SK-N-SH (cell line): ENCODE measurements at regions not wholly inside any gene's neighbourhood (a gene's known extent, or its start where the extent isn't known, plus 50 kb on each side); places are given as distances from the start of the nearest gene placed in this dataset.
"Not testable (repeated sequence)": the region's sequence is repeated elsewhere in the genome, so short reads cannot be mapped to it uniquely, and the experiment has no call there.

Experiments
- CTCF ChIA-PET: fragments of 300-600, 350-600 bp; formaldehyde crosslinking; extraction: SDS; loops from one replicate; lab custom pipeline; 2021; lab: Yijun Ruan, JAX
- POLR2A ChIA-PET: fragments of 350-600 bp; sonication (Branson Sonifier 250); formaldehyde crosslinking; extraction: SDS; loops from one replicate; lab custom pipeline; 2020; ENCODE audit warnings: antibody characterized with exemption, inconsistent platforms; lab: Yijun Ruan, JAX
- DNase-seq: peaks from one replicate; pipeline ENCODE4 v3.0.0; 2012
- H2AFZ ChIP-seq: fragments of 200-600 bp; sonication (generic); 2 replicates; pipeline ENCODE4 v1.8.1; 2016; ENCODE audit warnings: antibody characterized with exemption, mild to moderate bottlenecking, low read depth
- H3F3A ChIP-seq: fragments of 200-600 bp; sonication (generic); replicated peaks from 2 replicates; pipeline ENCODE3; 2016; ENCODE audit warnings: antibody characterized with exemption, mild to moderate bottlenecking; ENCODE audit not compliant: insufficient read depth
- H3K27ac ChIP-seq, 2 experiments: fragments of 200-500 bp in 1 of 2; fragments of 200-600 bp in 1 of 2; sonication (Bioruptor generic) in 1 of 2; sonication (generic), shearing (Covaris generic) in 1 of 2; 2 replicates each; pipeline versions ENCODE4 v1.5.1 to v1.6.1; 2014 to 2016; ENCODE audit warnings: low read depth in 2 of 2, inconsistent platforms in 1 of 2, low read length in 1 of 2, mild to moderate bottlenecking in 1 of 2, mixed read lengths in 1 of 2
- H3K27me3 ChIP-seq: fragments of 200-600 bp; sonication (generic), shearing (Covaris generic); 2 replicates; pipeline ENCODE4 v1.6.1; 2016; ENCODE audit warnings: mixed run types; ENCODE audit not compliant: insufficient read depth
- H3K36me3 ChIP-seq, 2 experiments: fragments of 200-500 bp in 1 of 2; fragments of 200-600 bp in 1 of 2; sonication (Bioruptor generic) in 1 of 2; sonication (generic) in 1 of 2; replicated peaks in 1 of 2; 2 replicates each; pipeline versions ENCODE3 to v1.5.1; 2014 to 2016; ENCODE audit warnings: low read length in 1 of 2, mild to moderate bottlenecking in 1 of 2; ENCODE audit not compliant: insufficient read depth in 2 of 2, control insufficient read depth in 1 of 2
- H3K4me1 ChIP-seq, 2 experiments: fragments of 200-500 bp in 1 of 2; fragments of 200-600 bp in 1 of 2; sonication (Bioruptor generic) in 1 of 2; sonication (generic), shearing (Covaris generic) in 1 of 2; 2 replicates each; pipeline versions ENCODE4 v1.5.1 to v1.6.1; 2014 to 2016; ENCODE audit warnings: low read depth in 1 of 2, low read length in 1 of 2, mixed run types in 1 of 2; ENCODE audit not compliant: insufficient read depth in 2 of 2, control insufficient read depth in 1 of 2
- H3K4me2 ChIP-seq: fragments of 200-600 bp; sonication (generic), shearing (Covaris generic); 2 replicates; pipeline ENCODE4 v1.6.1; 2017; ENCODE audit warnings: mixed run types
- H3K4me3 ChIP-seq, 2 experiments: fragments of 200-500 bp in 1 of 2; fragments of 200-600 bp in 1 of 2; sonication (Bioruptor generic) in 1 of 2; sonication (generic), shearing (Covaris generic) in 1 of 2; 2 replicates each; pipeline versions ENCODE4 v1.5.1 to v1.8.1; 2014 to 2016; ENCODE audit warnings: low read depth in 2 of 2, inconsistent platforms in 1 of 2, low read length in 1 of 2, mild to moderate bottlenecking in 1 of 2, mixed read lengths in 1 of 2, moderate library complexity in 1 of 2
- H3K79me2 ChIP-seq: fragments of 200-600 bp; sonication (generic); 2 replicates; pipeline ENCODE4 v1.8.1; 2017; ENCODE audit warnings: mild to moderate bottlenecking; ENCODE audit not compliant: insufficient read depth
- H3K9ac ChIP-seq: fragments of 200-600 bp; sonication (generic); 2 replicates; pipeline ENCODE4 v1.6.1; 2017; ENCODE audit warnings: mixed run types
- H3K9me2 ChIP-seq: fragments of 200-600 bp; sonication (generic); 2 replicates; pipeline ENCODE4 v1.6.1; 2017; ENCODE audit warnings: mixed run types
- H3K9me3 ChIP-seq: fragments of 200-600 bp; sonication (generic); 2 replicates; pipeline ENCODE4 v1.6.1; 2017; ENCODE audit warnings: mixed run types, mild to moderate bottlenecking, moderate library complexity
- H4K20me1 ChIP-seq: fragments of 200-600 bp; sonication (generic); 2 replicates; pipeline ENCODE4 v1.6.1; 2017; ENCODE audit warnings: mild to moderate bottlenecking, mixed run types; ENCODE audit not compliant: insufficient read depth
- CTCF ChIP-seq: fragments of 200-600 bp; sonication (generic); IDR thresholded peaks from 2 replicates; pipeline ENCODE4 v1.6.1; 2017; ENCODE audit warnings: antibody characterized with exemption, mild to moderate bottlenecking, moderate library complexity
- EZH2phosphoT487 ChIP-seq: fragments of 200-600 bp; sonication (generic); IDR thresholded peaks from 2 replicates; pipeline ENCODE4 v1.6.1; 2017; ENCODE audit warnings: low read depth, mixed run types, mild to moderate bottlenecking, antibody characterized with exemption, moderate library complexity, borderline replicate concordance
- FOSL2 ChIP-seq: IDR thresholded peaks from 2 replicates; pipeline ENCODE4 v1.4.0; 2012; ENCODE audit warnings: low read depth, mild to moderate bottlenecking, moderate library complexity, borderline replicate concordance
- FOXJ3 ChIP-seq: sonication (generic); formaldehyde crosslinking; IDR thresholded peaks from 2 replicates; pipeline ENCODE4 v1.5.1; 2020; ENCODE audit warnings: mild to moderate bottlenecking, missing genetic modification reagents
- IRF3 ChIP-seq: fragments of 150-350 bp; IDR thresholded peaks from 2 replicates; pipeline ENCODE4 v1.6.1; 2016; ENCODE audit warnings: mild to moderate bottlenecking, low read depth, low read length
- SMC3 ChIP-seq: IDR thresholded peaks from 2 replicates; pipeline ENCODE4 v1.6.1; 2012; ENCODE audit warnings: low read depth, low read length, improper control_type of control experiment
- YY1 ChIP-seq: IDR thresholded peaks from 2 replicates; pipeline ENCODE4 v1.4.0; 2012; ENCODE audit warnings: low read depth, mild to moderate bottlenecking
- WGBS: methylation state at CpG from one replicate; pipeline ENCODE4 v1.1.6; 2017; ENCODE audit warnings: low lambda C conversion rate; 5-methylcytosine and 5-hydroxymethylcytosine counted together
- TF ChIP-seq, protein P1 (sequence below): IDR thresholded peaks from 2 replicates; pipeline ENCODE4 v1.4.0; 2012; ENCODE audit warnings: low read depth

DNA sequence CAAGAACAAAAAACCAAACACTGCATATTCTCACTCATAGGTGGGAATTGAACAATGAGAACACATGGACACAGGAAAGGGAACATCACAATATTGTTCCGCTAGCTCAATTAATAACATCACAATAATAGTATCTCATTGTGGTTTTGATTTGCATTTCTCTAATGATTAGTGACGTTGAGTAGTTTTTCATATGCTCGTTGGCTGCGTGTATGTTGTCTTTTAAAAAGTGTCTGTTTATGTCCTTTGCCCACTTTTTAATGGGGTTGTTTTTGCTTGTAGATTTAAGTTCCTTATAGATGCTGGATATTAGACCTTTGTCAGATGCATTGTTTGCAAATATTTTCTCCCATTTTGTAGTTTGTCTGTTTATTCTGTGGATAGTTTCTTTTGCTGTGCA lies 312.9 kb downstream of the DOK5 start:
- H3K9me3 ChIP-seq, H2AFZ ChIP-seq, H4K20me1 ChIP-seq, H3K4me1 ChIP-seq, CTCF ChIA-PET, H3K79me2 ChIP-seq, H3K27me3 ChIP-seq, H3K4me2 ChIP-seq, H3F3A ChIP-seq, H3K9ac ChIP-seq, POLR2A ChIA-PET, H3K27ac ChIP-seq, H3K9me2 ChIP-seq, DNase-seq, H3K36me3 ChIP-seq, H3K4me3 ChIP-seq: not testable (repeated sequence)
- WGBS = 51% methylated on average over 4 of the region's 4 CpGs

DNA sequence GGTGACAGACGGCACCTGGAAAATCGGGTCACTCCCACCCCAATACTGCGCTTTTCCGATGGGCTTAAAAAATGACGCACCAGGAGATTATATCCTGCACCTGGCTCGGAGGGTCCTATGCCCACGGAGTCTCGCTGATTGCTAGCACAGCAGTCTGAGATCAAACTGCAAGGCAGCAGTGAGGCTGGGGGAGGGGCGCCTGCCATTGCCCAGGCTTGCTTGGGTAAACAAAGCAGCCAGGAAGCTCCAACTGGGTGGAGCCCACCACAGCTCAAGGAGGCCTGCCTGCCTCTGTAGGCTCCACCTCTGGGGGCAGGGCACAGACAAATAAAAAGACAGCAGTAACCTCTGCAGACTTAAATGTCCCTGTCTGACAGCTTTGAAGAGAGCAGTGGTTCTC lies 307.4 kb downstream of the DOK5 start:
- H3K27me3 ChIP-seq, H3K27ac ChIP-seq, H3K9ac ChIP-seq, H3K9me3 ChIP-seq, DNase-seq, H3K4me2 ChIP-seq, POLR2A ChIA-PET, H3K4me3 ChIP-seq, H3K9me2 ChIP-seq, CTCF ChIA-PET, H4K20me1 ChIP-seq, H3K79me2 ChIP-seq, H2AFZ ChIP-seq, H3K4me1 ChIP-seq, H3F3A ChIP-seq, H3K36me3 ChIP-seq: not testable (repeated sequence)
- WGBS = 59% methylated on average over 4 of the region's 9 CpGs

- ChIA-PET CTCF (no interaction called here), POLR2A (no interaction called here)
- no peak overlapping the region for H3K4me2 ChIP-seq
- no peak for DNase-seq
- no peaks in the 10 kb centered on the region for H3K79me2 ChIP-seq
- TF ChIP-seq CTCF = no peak
- no peak for TF ChIP-seq YY1
- no peak for TF ChIP-seq IRF3
- no peak for TF ChIP-seq FOXJ3 (CRISPR knock-in tag)
- TF ChIP-seq SMC3 = no peak
- TF ChIP-seq EZH2phosphoT487 = no peak
- TF ChIP-seq, protein P1, sequence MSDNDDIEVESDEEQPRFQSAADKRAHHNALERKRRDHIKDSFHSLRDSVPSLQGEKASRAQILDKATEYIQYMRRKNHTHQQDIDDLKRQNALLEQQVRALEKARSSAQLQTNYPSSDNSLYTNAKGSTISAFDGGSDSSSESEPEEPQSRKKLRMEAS = no peak
- TF ChIP-seq FOSL2 = no peak
- no peaks in the 10 kb centered on the region for H3K27me3 ChIP-seq
- no peaks in the 10 kb centered on the region for H3F3A ChIP-seq
- H3K9me3 ChIP-seq = no peaks in the 10 kb centered on the region
- no peaks in the 10 kb centered on the region for H3K9me2 ChIP-seq
- H3K4me3 ChIP-seq = no peak overlapping the region
- H2AFZ ChIP-seq = no peak overlapping the region
- H3K27ac ChIP-seq = no peak overlapping the region
- WGBS = 48% methylated on average over 5 of the region's 5 CpGs
- H3K4me1 ChIP-seq = no peaks in the 10 kb centered on the region
- no peaks in the 10 kb centered on the region for H4K20me1 ChIP-seq
- H3K36me3 ChIP-seq = no peaks in the 10 kb centered on the region
- H3K9ac ChIP-seq = no peak overlapping the region
Measured at GRCh38 chr20:54774426-54774825, 299.0 kb downstream of the DOK5 start.
